Choroid plexus epithelial cell (primary cell): ENCODE measurements at regions not wholly inside any gene's neighbourhood (a gene's known extent, or its start where the extent isn't known, plus 50 kb on each side); places are given as distances from the start of the nearest gene placed in this dataset.

ENCODE experiments used
- DNase-seq: peaks from one replicate; pipeline ENCODE4 v3.0.0-alpha.2; 2010; ENCODE audit warnings: low read depth
- H3K4me3 ChIP-seq: 2 replicates; pipeline ENCODE4 v1.5.1; 2011; ENCODE audit warnings: low read depth, mild to moderate bottlenecking, control low read depth, low read length, moderate library complexity
- CTCF ChIP-seq: conservative IDR thresholded peaks from 2 replicates; pipeline ENCODE4 v1.5.1; 2011; ENCODE audit warnings: low read depth, mild to moderate bottlenecking, control low read depth, inconsistent platforms, low read length, moderate library complexity

- TF ChIP-seq CTCF = no peak
- H3K4me3 ChIP-seq = no peak overlapping the region
- no peak for DNase-seq
Measured at GRCh38 chr6:95357380-95358020, 219.8 kb upstream of the MANEA start.

- DNase-seq = peak; percentile 38
- H3K4me3 ChIP-seq = no peak overlapping the region
- TF ChIP-seq CTCF = peak; percentile 46
Measured at GRCh38 chr6:95364016-95364604, 213.2 kb upstream of the MANEA start.

- DNase-seq = no peak
- no peak overlapping the region for H3K4me3 ChIP-seq
- no peak for TF ChIP-seq CTCF
Measured at GRCh38 chr6:95365454-95365853, 211.9 kb upstream of the MANEA start.

GRCh38 chr6:95366414-95366813 is 210.9 kb upstream of the MANEA start:
- TF ChIP-seq CTCF = no peak
- H3K4me3 ChIP-seq = no peak overlapping the region
- DNase-seq = no peak

GRCh38 chr6:95383878-95384277 is 193.5 kb upstream of the MANEA start:
- no peak for DNase-seq
- no peak for TF ChIP-seq CTCF
- H3K4me3 ChIP-seq = no peak overlapping the region

- no peak overlapping the region for H3K4me3 ChIP-seq
- DNase-seq = no peak
- TF ChIP-seq CTCF = no peak
Measured at GRCh38 chr6:95384988-95385387, 192.3 kb upstream of the MANEA start.

GRCh38 chr6:95387845-95388244 is 189.5 kb upstream of the MANEA start:
- no peak for TF ChIP-seq CTCF
- H3K4me3 ChIP-seq = no peak overlapping the region
- no peak for DNase-seq
